Stomach (tissue), 4 donors: ENCODE measurements at regions not wholly inside any gene's neighbourhood (a gene's known extent, or its start where the extent isn't known, plus 50 kb on each side); places are given as distances from the start of the nearest gene placed in this dataset.
"Not testable (repeated sequence)": the region's sequence is repeated elsewhere in the genome, so short reads cannot be mapped to it uniquely, and the experiment has no call there.

Source experiments
- POLR2A ChIP-seq, 4 donors: fragments of 450-650 bp; IDR thresholded peaks; one replicate each; pipeline ENCODE4 v1.6.1; 2016; ENCODE audit warnings: antibody characterized with exemption in 4 of 4, control low read depth in 2 of 4, mild to moderate bottlenecking in 1 of 4, moderate library complexity in 1 of 4
- TF ChIP-seq, protein P1 (sequence below), 7 experiments: fragments of 450-650 bp in 4 of 7; fragments of 200-600 bp in 3 of 7; sonication (generic) in 3 of 7; IDR thresholded peaks; one replicate each; pipeline ENCODE4 v1.5.1; 2016 to 2019; ENCODE audit warnings: antibody characterized with exemption in 7 of 7, control low read depth in 2 of 7, mild to moderate bottlenecking in 1 of 7

DNA sequence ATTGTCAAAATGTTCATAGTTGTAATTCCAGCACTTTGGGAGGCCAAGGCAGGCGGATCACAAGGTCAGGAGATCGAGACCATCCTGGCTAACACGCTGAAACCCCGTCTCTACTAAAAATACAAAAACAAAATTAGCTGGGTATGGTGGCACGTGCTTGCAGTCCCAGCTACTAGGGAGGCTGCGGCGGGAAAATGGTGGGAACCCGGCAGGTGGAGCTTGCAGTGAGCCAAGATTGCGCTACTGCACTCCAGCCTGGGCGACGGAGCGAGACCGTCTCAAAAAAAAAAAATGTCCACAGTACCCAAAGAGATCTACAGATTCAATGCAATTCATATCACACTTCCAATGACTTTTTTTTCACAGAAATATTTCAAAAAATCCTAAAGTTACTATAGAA is 1610.3 kb upstream of the FLRT2 start:
- TF ChIP-seq, protein P1, sequence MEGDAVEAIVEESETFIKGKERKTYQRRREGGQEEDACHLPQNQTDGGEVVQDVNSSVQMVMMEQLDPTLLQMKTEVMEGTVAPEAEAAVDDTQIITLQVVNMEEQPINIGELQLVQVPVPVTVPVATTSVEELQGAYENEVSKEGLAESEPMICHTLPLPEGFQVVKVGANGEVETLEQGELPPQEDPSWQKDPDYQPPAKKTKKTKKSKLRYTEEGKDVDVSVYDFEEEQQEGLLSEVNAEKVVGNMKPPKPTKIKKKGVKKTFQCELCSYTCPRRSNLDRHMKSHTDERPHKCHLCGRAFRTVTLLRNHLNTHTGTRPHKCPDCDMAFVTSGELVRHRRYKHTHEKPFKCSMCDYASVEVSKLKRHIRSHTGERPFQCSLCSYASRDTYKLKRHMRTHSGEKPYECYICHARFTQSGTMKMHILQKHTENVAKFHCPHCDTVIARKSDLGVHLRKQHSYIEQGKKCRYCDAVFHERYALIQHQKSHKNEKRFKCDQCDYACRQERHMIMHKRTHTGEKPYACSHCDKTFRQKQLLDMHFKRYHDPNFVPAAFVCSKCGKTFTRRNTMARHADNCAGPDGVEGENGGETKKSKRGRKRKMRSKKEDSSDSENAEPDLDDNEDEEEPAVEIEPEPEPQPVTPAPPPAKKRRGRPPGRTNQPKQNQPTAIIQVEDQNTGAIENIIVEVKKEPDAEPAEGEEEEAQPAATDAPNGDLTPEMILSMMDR (IDR thresholded peaks at IDR 0.05) = not testable (repeated sequence)
- not testable (repeated sequence) for TF ChIP-seq POLR2A (IDR thresholded peaks at IDR 0.05)
